Fibroblast of the aortic adventitia (primary cell): ENCODE measurements at regions not wholly inside any gene's neighbourhood (a gene's known extent, or its start where the extent isn't known, plus 50 kb on each side); places are given as distances from the start of the nearest gene placed in this dataset.

Experiments
- DNase-seq: peaks from one replicate; pipeline ENCODE4 v3.0.0-alpha.2; 2010; ENCODE audit warnings: low read depth
- H3K4me3 ChIP-seq: 2 replicates; pipeline ENCODE4 v1.5.1; 2011; ENCODE audit warnings: low read depth, mild to moderate bottlenecking, control low read depth, low read length, moderate library complexity
- TF ChIP-seq, protein P1 (sequence below): IDR thresholded peaks from 2 replicates; pipeline ENCODE4 v1.5.1; 2011; ENCODE audit warnings: mild to moderate bottlenecking, low read length, control low read depth, inconsistent platforms; ENCODE audit not compliant: insufficient read depth

DNA sequence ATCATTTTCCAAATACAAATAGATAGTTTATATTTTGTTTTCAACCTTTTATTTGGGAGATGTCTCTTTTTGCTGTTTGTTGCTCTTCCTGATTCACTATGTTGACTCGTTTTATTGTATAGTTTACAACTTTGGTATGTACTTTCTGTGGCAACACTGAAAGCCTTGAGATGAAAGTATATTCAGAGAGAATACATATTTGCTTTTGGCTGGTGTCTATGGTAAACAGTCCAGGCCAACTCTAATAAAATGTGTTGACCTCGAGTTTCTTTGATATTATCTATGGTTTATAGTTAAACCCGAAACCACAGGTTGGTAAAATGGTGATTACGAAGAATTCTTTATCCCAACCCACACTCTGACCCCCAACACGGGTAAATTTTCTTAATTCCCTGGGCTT is 919.6 kb upstream of the MAP3K7 start:
- no peak for DNase-seq
- TF ChIP-seq, protein P1, sequence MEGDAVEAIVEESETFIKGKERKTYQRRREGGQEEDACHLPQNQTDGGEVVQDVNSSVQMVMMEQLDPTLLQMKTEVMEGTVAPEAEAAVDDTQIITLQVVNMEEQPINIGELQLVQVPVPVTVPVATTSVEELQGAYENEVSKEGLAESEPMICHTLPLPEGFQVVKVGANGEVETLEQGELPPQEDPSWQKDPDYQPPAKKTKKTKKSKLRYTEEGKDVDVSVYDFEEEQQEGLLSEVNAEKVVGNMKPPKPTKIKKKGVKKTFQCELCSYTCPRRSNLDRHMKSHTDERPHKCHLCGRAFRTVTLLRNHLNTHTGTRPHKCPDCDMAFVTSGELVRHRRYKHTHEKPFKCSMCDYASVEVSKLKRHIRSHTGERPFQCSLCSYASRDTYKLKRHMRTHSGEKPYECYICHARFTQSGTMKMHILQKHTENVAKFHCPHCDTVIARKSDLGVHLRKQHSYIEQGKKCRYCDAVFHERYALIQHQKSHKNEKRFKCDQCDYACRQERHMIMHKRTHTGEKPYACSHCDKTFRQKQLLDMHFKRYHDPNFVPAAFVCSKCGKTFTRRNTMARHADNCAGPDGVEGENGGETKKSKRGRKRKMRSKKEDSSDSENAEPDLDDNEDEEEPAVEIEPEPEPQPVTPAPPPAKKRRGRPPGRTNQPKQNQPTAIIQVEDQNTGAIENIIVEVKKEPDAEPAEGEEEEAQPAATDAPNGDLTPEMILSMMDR = no peak
- no peak overlapping the region for H3K4me3 ChIP-seq

DNA sequence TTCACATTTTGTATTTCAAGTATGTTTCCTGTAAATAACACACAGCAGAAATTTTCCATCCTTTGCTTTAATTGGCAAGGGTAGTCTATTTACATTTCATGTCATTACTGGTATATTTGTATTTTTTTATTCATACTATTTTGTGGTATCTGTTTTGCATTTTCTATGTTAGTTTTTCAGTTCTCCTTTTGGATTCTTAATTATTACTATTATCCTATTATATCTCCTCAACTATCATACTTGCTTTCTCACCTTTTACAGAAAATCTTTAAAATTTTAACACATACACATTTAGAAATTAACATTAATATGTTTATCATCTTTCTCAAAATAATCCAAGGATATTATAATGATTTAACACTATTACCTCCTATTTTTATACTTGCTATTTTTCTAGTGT is 918.3 kb upstream of the MAP3K7 start:
- DNase-seq = no peak
- TF ChIP-seq, protein P1 = no peak
- no peak overlapping the region for H3K4me3 ChIP-seq

DNA sequence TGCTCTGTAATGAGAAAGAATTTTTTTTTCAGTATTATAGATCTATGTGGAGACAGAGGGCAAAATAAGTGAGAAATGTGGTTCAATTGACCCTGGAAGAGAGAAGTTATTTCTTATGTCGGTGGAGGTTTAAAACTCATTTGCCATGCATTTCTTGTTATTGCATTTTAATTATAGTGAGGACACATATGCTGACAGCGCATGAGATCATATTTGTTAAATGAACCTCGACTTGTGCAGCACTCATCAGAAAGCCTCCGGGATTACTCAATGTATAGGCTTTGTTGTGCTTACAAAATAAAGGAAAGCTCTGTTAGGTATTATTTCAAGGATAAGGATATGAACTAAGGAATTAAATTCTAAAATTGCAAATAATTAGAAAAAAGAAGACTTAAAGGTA is 915.1 kb upstream of the MAP3K7 start:
- no peak for DNase-seq
- TF ChIP-seq, protein P1 = no peak

DNA sequence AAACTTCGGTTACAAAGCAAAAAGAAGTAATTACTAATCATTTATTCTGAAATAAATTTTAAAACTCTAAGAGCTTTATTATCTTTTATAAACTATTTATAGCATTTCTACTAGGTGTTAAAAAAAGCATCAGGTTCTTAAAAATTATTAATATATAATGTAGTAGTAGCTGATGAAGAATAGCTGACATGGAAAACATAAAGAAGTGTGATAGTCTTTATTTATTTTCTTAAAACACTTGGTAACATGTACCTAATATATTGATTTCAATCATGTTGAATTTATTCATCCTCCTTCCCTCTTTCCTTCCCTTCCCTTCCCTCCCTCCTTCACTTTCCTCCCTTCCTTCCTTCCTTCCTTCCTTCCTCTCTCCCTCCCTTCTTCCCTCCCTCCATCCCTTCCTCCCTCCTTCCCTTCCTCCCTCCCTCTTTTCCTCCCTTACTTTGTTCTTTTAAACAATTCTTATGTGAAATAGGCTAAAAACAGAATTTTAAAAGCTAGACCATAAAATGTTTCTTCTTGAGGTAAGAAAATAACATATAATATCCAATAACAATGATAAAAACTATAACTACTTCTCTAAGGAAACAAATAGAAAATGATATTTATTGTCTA is 913.9 kb upstream of the MAP3K7 start:
- no peak overlapping the region for H3K4me3 ChIP-seq
- TF ChIP-seq, protein P1 = no peak
- no peak for DNase-seq

More for the DNA sequence above, 915.1 kb upstream of the MAP3K7 start:
- H3K4me3 ChIP-seq = no peak overlapping the region

DNA sequence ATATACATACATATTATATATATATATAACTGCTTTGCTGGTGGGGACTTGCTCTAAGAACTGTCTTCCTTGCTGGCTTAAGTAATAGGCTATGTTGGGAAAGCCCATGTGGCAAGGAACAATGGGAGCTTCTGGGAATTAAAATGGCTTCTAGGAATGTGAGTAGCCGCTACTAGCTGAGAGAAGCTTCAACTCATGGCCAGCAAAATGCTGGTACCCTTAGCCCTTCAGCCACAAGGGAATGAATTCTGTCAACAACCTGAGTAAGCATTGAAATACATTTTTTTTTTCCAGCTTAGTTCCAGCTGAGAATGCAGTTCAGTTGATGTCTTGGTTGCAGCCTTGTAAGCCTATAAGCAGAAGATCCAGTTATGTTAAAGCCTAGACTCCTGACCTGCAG is 911.7 kb upstream of the MAP3K7 start:
- TF ChIP-seq, protein P1 = no peak
- no peak overlapping the region for H3K4me3 ChIP-seq
- DNase-seq = no peak

DNA sequence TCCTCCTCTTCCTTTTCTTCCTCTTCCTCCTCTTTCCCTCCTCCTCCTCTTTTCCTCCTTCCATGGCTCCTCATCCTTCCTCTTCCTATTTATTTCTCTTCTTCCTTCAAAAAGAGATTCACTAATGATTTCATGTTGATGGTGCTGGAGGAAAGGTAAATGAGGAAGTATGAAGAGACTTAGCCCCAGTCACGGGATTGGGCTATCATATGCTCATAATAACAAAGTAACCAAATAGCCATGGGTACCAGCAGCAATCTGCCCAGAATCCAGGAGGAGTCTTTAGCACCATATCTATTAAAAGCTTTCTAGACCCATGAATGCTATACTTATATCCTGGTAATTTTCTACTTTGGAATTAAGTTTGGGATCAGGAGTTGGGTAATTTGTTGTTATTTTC is 910.9 kb upstream of the MAP3K7 start:
- TF ChIP-seq, protein P1 = no peak
- no peak for DNase-seq
- no peak overlapping the region for H3K4me3 ChIP-seq
